ENCODE measurements at regions not wholly inside any gene's neighbourhood (a gene's known extent, or its start where the extent isn't known, plus 50 kb on each side); places are given as distances from the start of the nearest gene placed in this dataset.

DNA sequence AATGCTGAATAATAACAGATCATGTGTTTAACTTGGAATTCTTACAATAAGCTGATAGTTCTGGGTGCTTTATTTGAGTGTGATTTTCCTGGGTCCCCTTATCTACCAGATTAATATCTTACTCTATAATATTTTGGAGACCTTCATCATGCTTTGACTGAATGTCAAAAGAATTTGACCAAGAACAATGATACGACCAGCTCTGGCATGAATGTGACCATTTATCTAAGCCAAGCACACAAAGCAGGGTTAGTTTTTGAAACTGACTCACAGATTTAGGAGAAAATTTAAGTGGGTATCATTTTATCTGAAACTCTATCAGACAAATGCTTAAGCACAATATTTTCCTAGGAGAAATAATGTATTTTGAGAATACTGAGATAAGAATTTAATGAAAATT is 677.0 kb downstream of the NYAP2 start:
- TF ChIP-seq, protein P1, sequence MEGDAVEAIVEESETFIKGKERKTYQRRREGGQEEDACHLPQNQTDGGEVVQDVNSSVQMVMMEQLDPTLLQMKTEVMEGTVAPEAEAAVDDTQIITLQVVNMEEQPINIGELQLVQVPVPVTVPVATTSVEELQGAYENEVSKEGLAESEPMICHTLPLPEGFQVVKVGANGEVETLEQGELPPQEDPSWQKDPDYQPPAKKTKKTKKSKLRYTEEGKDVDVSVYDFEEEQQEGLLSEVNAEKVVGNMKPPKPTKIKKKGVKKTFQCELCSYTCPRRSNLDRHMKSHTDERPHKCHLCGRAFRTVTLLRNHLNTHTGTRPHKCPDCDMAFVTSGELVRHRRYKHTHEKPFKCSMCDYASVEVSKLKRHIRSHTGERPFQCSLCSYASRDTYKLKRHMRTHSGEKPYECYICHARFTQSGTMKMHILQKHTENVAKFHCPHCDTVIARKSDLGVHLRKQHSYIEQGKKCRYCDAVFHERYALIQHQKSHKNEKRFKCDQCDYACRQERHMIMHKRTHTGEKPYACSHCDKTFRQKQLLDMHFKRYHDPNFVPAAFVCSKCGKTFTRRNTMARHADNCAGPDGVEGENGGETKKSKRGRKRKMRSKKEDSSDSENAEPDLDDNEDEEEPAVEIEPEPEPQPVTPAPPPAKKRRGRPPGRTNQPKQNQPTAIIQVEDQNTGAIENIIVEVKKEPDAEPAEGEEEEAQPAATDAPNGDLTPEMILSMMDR (IDR thresholded peaks at IDR 0.05) = no peak
- TF ChIP-seq POLR2A (IDR thresholded peaks at IDR 0.05) = no peak
- TF ChIP-seq POLR2AphosphoS5 (IDR thresholded peaks at IDR 0.05) = no peak
